ENCODE measurements at regions not wholly inside any gene's neighbourhood (a gene's known extent, or its start where the extent isn't known, plus 50 kb on each side); places are given as distances from the start of the nearest gene placed in this dataset.

DNA sequence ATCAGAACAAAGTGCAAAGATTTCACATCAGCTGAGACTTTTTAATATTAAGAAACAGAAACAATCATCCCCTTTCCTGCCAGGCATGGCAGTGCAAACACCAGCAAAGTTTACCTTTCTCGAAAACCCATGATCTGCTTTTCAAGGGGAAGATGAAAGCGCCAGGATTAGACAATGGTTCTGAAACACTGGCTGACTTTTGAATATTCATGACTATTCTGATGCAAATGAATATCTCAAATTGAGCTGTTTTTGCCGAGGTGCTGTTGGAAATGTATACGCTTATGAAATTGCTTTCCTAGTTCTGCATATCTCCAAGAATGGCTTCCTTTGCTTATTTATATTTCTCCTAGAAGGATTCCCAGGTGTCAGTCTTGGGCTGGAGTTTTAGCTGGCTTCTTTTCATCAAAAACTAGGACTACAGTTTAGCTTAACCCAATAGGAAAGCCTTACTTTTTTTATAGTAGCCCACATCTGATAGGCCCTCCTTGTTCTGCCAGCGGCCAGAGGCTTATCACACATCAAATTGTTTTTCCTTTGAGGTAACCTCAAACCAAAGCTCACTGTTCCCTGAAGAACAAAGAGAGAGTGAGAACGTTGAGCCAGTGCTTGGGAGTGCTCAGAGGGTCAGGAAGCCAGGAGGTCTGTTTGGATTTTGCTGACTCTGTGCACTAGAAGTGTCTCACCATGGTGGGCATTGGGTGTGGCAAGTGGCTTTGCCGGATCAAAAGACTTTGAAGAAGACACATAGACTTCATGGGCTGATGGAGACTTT is 74.0 kb upstream of the PLCL2 start:
- DNase-seq = no peak

DNA sequence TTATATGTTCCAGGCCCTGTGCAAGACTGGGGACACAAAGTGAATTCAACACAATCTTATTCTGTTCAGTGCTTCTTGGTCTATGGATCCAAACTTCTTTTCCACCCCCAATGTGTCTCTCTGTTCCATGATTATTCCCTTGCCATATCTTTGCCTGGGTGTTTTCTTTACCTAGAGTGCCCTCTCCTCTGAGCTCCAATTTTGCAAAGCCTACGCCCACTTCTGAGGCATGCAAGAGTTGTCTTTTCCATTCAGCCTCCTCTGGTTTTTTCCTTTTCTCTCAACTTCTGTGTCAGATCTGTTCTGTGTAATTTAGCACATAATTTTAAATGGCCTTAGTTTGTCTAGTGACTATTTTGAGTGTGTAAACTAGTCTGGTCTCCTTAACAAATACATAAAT is 72.8 kb upstream of the PLCL2 start:
- no peak for DNase-seq

DNA sequence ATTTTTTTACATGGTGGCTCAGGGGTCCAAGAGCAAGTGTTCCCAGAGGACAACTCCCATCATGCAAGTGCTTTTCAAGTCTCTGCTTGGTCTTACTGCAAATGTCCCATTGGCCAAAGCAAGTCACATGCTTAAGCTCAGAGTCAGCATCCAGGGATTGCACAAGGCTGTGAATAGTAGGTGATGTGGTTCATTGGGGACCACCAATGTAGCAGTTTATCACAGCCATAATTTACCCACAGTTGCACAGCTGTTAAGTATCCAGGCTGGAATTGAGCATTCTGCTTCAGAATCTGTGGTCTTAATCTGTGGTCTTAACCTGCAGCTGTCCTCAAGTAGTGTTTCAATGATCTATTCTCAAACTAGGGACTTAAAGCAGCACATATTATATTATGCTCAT is 71.4 kb upstream of the PLCL2 start:
- no peak for DNase-seq

DNA sequence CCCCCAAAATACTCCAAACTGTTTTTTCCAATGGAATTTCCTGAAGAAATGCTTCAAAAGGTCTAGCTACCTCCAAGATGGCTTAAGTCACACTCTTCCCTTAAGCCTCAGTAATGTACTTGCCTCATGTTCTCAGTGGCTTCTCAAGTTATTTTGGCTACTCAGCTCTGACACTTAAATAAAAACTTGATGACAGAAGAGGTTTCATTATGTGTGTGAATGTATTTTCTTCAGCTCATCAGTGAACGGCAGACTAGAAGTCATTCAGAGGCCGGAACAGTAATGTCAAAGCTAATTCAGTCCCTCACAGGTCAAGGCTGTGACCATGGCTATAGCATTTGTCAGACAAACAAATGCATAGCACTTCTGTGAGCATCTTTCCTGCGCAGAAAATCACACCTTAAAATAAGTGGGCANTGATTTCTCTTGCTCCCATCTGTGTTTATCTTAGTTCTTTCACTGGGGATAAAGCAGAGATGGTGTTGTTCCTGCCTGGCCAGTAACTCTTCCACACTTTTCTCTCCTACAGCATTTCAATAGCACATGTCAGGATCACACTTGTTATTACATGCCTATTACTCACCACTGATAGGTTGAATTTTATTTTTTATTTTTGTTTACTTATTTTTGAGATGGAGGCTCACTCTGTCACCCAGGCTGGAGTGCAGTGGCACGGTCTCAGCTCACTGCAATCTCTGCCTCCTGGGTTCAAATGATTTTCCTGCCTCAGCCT is 68.5 kb upstream of the PLCL2 start:
- DNase-seq = no peak

DNA sequence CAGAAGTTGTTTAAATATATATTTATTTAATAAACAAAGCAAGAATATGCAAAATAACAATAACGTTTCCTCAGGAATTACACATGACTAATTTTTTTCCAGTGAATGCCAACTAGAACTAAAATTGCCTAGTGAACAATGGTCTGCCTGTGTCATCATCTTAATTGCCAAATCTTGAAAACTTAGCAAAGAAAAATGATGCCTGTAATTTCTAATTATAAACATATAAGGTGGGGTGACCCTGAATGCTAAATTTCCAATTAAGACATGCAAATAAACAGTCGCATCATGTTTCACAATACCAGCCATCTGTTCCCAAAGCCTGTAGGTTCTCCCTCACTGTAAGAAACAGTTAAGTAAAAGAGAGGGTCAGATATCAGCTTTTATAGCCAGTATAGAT is 67.6 kb upstream of the PLCL2 start:
- DNase-seq = no peak

DNA sequence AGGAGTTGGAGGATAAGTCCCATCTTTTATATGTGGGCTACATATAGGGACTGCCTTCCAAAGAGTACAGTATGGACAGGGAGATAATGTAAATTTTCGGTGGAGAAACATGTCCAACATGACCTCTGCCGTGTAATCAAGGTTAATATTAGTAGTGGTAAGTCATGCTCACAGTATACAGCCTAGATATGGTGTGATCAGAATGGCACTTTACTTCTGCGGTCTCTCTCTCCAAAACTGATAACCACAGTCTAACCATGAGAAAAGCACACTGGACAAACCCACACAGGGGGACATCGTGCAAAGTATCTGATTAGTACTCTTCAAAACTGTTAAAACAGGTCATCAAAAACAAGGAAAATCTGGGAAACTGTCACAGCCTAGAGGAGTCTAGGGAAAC is 66.6 kb upstream of the PLCL2 start:
- no peak for DNase-seq

DNA sequence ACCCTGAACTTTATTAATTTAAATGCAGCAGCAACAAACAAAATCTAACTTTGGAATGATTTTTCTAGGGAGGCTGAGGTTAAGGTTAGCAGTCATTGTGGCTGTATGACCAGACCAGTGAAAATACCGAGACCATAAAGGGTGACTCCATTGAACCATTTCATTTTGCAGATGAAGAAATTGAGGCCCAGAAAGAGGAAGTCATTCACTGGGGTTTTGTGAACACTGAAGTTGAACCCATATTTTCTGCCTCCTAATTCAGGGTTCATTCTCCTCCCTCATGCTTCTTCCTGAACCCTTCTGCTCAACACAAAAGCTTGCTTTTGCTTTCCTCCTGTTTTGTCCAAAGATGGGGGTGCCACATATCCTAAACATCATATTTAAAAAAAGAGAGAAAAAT is 65.8 kb upstream of the PLCL2 start:
- DNase-seq = no peak

DNA sequence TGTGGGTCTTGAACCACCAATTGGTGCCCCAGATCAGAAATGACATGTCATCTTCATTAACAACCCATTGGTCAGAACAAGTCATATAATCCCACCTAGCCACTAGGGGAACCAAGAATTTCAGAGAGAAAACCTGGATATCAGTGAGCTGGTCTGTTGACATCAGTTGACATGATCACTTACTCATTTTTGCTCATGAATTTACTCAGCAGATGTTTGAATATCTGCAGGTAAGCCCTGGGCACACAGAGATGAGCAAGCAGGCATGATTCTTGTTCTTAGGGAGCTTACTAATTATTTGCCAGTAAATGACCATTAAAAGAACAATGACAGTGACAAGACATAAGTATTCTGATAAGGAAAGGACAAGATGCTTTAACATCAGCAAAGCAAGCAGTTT is 64.3 kb upstream of the PLCL2 start:
- DNase-seq = no peak

DNA sequence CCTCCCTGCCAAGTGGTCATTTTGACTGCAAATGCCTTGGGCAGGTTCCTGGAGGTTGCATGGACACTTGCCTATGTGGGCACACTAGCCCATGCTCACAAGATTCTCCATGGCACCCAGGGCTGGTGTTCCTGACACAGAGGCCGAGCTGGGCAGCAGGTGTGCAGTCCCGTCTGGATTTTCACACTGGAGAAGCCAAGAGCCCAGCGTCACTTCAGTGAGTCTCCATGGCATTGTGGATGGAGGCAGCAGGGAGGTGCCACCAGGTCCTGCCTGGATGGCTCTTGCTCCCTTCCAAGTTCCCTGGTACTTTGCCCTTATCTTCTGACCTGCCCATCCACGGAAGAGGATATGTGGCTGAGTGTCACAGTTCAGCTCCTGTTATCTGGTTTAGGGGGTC is 63.7 kb upstream of the PLCL2 start:
- DNase-seq = no peak

DNA sequence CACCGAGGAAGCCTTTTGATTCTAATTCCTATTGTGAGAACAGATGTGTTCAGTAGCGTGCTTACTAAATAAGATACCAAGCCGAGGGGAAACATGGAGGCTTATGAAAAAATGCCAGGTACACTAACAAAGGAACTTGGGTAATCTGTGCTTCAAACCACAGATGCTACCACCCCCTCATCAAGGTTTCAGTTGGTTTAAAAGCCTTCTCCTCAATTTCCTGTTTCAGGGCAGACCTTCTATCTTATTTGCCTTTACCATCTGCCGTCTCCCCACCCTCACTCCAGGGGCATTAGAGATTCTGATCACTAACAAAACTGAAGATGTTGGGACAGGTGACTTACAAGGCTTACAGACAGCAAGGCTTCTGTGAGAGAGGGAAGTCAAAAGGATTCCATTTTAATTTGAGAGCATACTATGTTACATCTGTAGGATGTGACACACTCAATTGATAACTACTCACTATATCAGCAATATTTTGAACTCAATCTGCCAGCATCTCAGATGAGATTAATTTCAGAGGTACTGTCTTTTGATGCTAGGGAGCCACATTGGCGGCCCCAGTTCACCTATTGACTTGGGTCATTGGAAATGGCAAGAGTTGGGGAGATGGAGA is 60.6 kb upstream of the PLCL2 start:
- DNase-seq = no peak

DNA sequence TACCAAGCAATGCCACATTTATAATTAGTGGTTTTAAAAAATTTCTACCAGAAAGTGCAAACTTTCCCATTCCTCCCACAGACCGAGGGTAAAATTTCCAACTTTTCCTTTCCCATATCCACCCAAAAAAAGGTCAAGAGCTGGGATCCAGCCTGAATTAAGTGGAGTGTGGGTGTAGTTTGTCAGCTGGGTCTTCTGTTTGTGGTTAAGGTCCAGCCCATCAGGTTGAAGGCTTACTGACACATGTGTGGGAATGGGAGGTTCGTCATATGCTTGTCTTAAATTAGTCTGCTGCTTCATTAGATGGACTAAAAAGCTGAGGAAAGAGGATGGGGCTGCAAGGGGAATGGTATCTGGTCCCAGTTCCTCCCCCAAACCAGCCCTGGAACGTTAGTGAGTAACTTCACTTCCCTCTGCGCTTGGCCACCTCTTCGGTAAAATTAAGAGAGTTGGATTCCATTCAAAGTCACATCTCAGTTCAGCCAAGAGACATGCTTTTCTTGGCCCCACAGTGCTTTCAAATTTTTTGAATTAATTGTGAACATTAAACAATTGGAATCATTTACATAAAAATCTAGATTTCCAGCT is 59.0 kb upstream of the PLCL2 start:
- no peak for DNase-seq

DNA sequence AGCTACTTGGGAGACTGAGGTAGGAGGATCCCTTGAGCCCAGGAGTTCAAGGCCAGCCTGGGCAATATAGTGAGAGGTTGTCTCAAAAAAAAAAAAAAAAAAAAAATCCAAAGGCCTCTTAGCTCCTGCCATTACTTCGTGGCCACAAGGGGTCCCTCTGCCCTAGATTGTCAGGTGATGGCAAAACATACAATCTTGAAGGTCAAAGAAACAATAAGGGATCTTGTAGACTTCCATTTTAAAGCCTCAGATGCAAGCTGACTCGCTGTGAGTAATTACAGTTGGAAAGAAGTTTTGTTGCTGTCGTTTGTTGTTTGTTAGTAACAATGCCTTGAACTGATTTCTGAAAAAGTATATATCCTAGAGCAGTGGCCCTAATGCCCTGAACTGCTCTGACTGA is 55.9 kb upstream of the PLCL2 start:
- DNase-seq = no peak

DNA sequence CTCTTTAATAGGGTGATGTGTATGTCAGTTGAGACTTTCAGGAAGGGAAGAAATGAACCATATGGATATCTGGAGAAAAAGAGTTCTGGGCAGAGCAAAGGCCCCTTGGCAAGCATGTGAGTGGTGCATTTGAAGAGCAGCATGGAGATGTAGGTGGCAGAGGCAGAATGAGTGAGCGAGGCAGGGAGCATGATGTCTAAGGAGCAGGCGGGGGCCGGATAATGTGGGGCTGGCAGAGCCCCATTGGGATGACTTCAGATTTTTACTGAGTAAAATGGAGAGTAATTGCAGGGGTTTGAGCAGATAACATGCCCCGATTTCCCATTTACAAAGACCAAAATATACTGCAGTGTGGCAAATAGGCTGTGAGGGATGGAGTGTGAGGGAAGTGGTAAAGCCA is 52.9 kb upstream of the PLCL2 start:
- DNase-seq = no peak

DNA sequence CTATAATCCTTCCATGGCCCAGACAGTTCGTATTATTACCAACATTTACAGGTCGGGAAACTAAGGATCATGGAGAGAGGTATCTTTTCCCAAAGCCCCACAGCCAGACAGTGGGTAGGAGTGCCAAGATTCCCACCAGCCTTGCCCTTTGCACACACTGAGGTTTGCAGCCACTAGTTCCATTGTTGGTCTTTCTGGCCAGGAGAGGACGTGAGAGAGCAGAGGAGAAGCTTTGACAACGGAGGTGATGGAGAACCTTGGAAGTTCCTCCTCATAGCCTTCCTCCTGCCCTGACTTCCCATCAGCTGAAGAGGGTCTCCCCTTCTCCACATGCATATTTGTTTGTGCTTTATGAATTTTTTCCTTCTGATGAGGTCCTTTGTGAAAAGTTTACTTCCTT is 50.5 kb upstream of the PLCL2 start:
- DNase-seq = no peak

DNA sequence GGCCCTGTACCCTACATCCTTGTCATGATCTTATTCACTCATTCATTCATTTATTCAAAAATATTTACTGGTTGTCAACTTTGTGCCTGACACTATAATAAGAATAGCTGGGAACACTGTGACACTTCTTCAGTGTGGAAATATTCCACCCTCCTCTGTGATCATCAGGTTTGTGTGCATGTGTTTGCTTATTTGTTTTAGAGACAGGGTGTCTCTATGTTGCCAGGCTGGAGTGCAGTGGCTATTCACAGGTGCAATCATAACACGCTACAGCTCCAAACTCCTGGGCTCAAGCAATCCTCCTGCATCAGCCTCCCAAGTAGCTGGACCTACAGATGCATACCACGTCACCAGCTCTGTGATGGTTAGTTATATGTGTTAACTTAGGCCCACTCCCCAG is 50.0 kb upstream of the PLCL2 start:
- DNase-seq = no peak

Measured in T1000 (cell line).